Thyroid gland (tissue), 4 donors: ENCODE measurements at regions not wholly inside any gene's neighbourhood (a gene's known extent, or its start where the extent isn't known, plus 50 kb on each side); places are given as distances from the start of the nearest gene placed in this dataset.

Experiments used
- DNase-seq, 2 donors: peaks; one replicate each; pipeline ENCODE4 v3.0.0-alpha.2; 2019
- H3K27ac ChIP-seq, 3 donors: fragments of 200-600 bp; sonication (generic); 1 replicate in 2 of 3; 2 replicates in 1 of 3; pipeline ENCODE4 v1.5.1; 2016 to 2019; ENCODE audit warnings: mild to moderate bottlenecking in 1 of 3, moderate library complexity in 1 of 3
- H3K27me3 ChIP-seq: fragments of 200-600 bp; sonication (generic); one replicate; pipeline ENCODE4 v1.5.1; 2019
- H3K36me3 ChIP-seq, 2 donors: fragments of 200-600 bp; sonication (generic); one replicate each; pipeline ENCODE4 v1.5.1; 2016 to 2019
- H3K4me1 ChIP-seq, 2 donors: fragments of 200-600 bp; sonication (generic); one replicate each; pipeline ENCODE4 v1.5.1; 2017 to 2019
- H3K4me3 ChIP-seq, 3 donors: fragments of 200-600 bp; sonication (generic); replicated peaks in 1 of 3; 1 replicate in 2 of 3; 2 replicates in 1 of 3; pipeline ENCODE4 v1.5.1; 2016; ENCODE audit warnings: mild to moderate bottlenecking in 1 of 3
- H3K9me3 ChIP-seq: fragments of 200-600 bp; sonication (generic); one replicate; pipeline ENCODE4 v1.5.1; 2017
- POLR2A ChIP-seq, 2 donors: fragments of 450-650 bp; IDR thresholded peaks; one replicate each; pipeline ENCODE4 v1.6.1; 2017; ENCODE audit warnings: antibody characterized with exemption in 2 of 2, mild to moderate bottlenecking in 2 of 2, moderate library complexity in 1 of 2
- WGBS, 2 donors: methylation state at CpG; one replicate each; pipeline ENCODE4 v1.1.5; 2017; 5-methylcytosine and 5-hydroxymethylcytosine counted together
- intact Hi-C: fragments of 100-400 bp; cut with DNase I; formaldehyde crosslinking; loops from one replicate; pipeline ENCODE4 v1.15.1; 2023
- TF ChIP-seq, protein P1 (sequence below), 6 experiments: fragments of 200-600 bp in 3 of 6; fragments of 450-650 bp in 3 of 6; sonication (generic) in 3 of 6; IDR thresholded peaks; one replicate each; pipeline ENCODE4 v1.5.1; 2016 to 2019; ENCODE audit warnings: antibody characterized with exemption in 6 of 6, mild to moderate bottlenecking in 2 of 6, inconsistent platforms in 1 of 6, moderate library complexity in 1 of 6

DNA sequence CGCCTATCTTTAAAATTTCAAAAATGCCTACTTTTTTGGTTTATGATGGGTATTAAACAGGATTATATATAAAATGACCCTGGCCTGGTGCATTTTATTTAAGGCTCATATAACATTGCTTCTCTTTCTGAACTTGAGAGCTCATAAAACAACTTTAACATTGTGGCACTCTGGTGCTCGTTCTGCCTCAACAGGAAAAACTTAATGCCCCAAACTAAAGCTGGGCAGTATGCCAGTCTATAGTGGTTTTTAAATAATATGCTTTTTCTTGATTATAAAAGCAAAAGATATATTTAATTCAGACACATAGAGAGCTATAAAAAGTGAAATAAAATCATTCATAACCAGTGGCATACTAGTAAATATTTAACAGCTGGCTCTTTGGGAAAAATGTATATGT lies 269.3 kb upstream of the GULP1 start:
- DNase-seq: no peak
- no peak overlapping the region for H3K27ac ChIP-seq
- TF ChIP-seq, protein P1, sequence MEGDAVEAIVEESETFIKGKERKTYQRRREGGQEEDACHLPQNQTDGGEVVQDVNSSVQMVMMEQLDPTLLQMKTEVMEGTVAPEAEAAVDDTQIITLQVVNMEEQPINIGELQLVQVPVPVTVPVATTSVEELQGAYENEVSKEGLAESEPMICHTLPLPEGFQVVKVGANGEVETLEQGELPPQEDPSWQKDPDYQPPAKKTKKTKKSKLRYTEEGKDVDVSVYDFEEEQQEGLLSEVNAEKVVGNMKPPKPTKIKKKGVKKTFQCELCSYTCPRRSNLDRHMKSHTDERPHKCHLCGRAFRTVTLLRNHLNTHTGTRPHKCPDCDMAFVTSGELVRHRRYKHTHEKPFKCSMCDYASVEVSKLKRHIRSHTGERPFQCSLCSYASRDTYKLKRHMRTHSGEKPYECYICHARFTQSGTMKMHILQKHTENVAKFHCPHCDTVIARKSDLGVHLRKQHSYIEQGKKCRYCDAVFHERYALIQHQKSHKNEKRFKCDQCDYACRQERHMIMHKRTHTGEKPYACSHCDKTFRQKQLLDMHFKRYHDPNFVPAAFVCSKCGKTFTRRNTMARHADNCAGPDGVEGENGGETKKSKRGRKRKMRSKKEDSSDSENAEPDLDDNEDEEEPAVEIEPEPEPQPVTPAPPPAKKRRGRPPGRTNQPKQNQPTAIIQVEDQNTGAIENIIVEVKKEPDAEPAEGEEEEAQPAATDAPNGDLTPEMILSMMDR (IDR thresholded peaks at IDR 0.05): no peak
- TF ChIP-seq POLR2A (IDR thresholded peaks at IDR 0.05): no peak
- 62 to 67% methylated on average over 2 of the region's 2 CpGs for WGBS, 2 donors
- intact Hi-C loops: no loop called here
- H3K4me3 ChIP-seq: no peak overlapping the region
- H3K4me1 ChIP-seq: no peaks in the 10 kb centered on the region
- no peaks in the 10 kb centered on the region for H3K9me3 ChIP-seq
- H3K36me3 ChIP-seq: no peaks in the 10 kb centered on the region
- no peaks in the 10 kb centered on the region for H3K27me3 ChIP-seq

DNA sequence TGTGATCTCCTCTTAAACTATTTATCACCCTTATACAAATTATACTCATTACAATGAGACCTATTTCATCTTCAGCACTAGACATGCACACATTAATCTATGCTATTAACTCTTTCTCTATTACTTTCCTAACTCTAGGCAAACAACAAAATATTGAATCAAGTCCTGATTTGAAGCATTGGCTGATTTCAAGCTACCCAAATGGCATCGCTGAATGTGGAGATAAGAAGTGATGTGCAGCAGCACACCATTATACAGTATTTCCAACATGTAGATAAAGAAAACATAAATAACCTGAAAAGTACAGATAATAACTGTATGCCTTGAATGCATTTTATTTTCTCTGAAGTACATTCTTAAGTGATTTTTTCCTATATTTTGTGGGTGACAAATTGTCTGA lies 268.6 kb upstream of the GULP1 start:
- DNase-seq: no peak
- TF ChIP-seq POLR2A (IDR thresholded peaks at IDR 0.05): no peak
- TF ChIP-seq, protein P1 (IDR thresholded peaks at IDR 0.05): no peak
- Histone ChIP-seq H3K4me3 (no peak overlapping the region), H3K27ac (no peak overlapping the region), H3K4me1 (no peaks in the 10 kb centered on the region), H3K9me3 (no peaks in the 10 kb centered on the region), H3K36me3 (no peaks in the 10 kb centered on the region), H3K27me3 (no peaks in the 10 kb centered on the region)
- intact Hi-C loops: no loop called here
- 93 to 95% methylated on average over 1 of the region's 1 CpG for WGBS, 2 donors

DNA sequence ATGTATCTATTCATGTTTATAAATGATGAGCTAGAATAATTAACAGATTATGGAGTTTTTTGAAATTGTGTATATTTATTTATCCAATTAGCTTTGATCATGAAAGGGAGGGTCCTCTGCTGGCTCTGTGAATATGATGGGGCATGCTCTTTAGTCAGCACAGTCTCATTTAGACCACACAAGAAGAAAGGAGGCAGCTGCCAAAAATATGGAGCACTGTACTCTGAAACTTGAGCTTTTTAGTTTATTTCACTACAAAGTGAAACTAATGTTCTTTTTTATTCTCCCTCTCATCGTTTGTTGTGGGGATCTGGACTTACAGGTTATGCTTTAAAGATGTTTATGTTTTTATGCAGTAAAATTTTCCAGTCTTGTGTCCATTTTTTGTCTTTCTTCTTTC lies 266.9 kb upstream of the GULP1 start:
- 70 to 73% methylated on average over 1 of the region's 1 CpG for WGBS, 2 donors
- TF ChIP-seq POLR2A (IDR thresholded peaks at IDR 0.05): no peak
- TF ChIP-seq, protein P1 (IDR thresholded peaks at IDR 0.05): no peak
- Histone ChIP-seq H3K27me3 (no peaks in the 10 kb centered on the region), H3K9me3 (no peaks in the 10 kb centered on the region), H3K4me3 (no peak overlapping the region), H3K27ac (no peak overlapping the region), H3K4me1 (no peaks in the 10 kb centered on the region), H3K36me3 (no peaks in the 10 kb centered on the region)
- intact Hi-C loops: no loop called here
- DNase-seq: no peak

DNA sequence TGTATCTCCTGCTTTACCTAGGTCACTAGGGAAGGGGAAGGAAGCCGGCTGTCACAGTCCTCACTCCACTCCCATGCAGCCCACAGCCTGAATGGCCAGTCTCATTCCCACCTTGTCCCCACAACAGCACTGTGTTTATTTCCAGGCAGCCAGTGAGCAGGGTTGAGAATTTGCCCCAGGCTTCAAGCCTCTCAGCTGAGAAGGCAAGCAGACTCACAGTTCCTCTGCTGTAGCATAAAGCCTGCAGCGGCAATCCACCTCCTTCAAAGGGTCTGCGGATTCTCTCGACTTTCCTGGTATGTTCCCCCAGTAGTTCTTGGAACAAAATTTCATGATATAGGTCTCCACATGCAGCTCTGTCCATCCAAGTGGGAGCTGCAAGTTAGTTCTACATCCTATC lies 262.9 kb upstream of the GULP1 start:
- Histone ChIP-seq H3K9me3 (no peaks in the 10 kb centered on the region), H3K4me3 (no peak overlapping the region), H3K27me3 (no peaks in the 10 kb centered on the region), H3K4me1 (no peaks in the 10 kb centered on the region), H3K36me3 (no peaks in the 10 kb centered on the region), H3K27ac (no peak overlapping the region)
- no peak for DNase-seq
- intact Hi-C loops: no loop called here
- TF ChIP-seq POLR2A (IDR thresholded peaks at IDR 0.05): no peak
- TF ChIP-seq, protein P1 (IDR thresholded peaks at IDR 0.05): no peak
- WGBS, 2 donors: 77 to 92% methylated on average over 4 of the region's 4 CpGs

DNA sequence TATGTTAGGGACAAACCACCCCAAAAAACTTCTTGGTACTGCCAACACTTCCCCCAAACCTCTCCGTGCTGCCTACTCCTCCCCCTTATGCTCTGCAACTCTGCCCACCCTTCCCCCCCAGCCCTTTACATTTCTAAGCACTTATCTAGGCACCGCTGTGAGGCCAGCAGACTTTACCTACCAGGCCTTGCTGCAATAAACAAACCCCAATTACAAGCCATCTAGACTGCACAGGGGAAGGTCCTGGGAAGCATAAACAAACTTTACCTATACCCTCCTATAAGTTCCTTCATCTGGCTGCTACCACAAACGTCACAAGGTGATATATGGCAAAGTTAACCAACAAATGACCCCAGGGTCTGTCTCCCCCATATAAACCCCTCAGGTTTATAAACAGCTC lies 259.4 kb upstream of the GULP1 start:
- no peak for DNase-seq
- H3K4me3 ChIP-seq: no peak overlapping the region
- no peaks in the 10 kb centered on the region for H3K9me3 ChIP-seq
- no peak for TF ChIP-seq POLR2A (IDR thresholded peaks at IDR 0.05)
- TF ChIP-seq, protein P1 (IDR thresholded peaks at IDR 0.05): no peak
- no peaks in the 10 kb centered on the region for H3K36me3 ChIP-seq
- no peaks in the 10 kb centered on the region for H3K4me1 ChIP-seq
- no peaks in the 10 kb centered on the region for H3K27me3 ChIP-seq
- 48 to 56% methylated on average over 3 of the region's 3 CpGs for WGBS, 2 donors
- H3K27ac ChIP-seq: no peak overlapping the region
- intact Hi-C loops: no loop called here
